GM13977 (cell line): ENCODE measurements at regions not wholly inside any gene's neighbourhood (a gene's known extent, or its start where the extent isn't known, plus 50 kb on each side); places are given as distances from the start of the nearest gene placed in this dataset.

Experiments used
- DNase-seq: peaks from one replicate; pipeline ENCODE4 v3.0.0; 2012; ENCODE audit warnings: low spot score
- CTCF ChIP-seq: IDR thresholded peaks from 2 replicates; pipeline ENCODE4 v1.5.1; 2012; ENCODE audit warnings: mild to moderate bottlenecking, control low read depth; ENCODE audit not compliant: insufficient read depth; ENCODE audit errors: extremely low read depth, missing control alignments
- in situ Hi-C: fragments of 300-500 bp; cut with MboI; formaldehyde crosslinking; loops from one replicate; pipeline ENCODE4 v1.12.0; 2022; ENCODE audit warnings: low sequenced_read_pairs, low pct_unique_long_range_greater_than_20kb, mixed read lengths, inconsistent platforms; ENCODE audit not compliant: unreplicated experiment

DNA sequence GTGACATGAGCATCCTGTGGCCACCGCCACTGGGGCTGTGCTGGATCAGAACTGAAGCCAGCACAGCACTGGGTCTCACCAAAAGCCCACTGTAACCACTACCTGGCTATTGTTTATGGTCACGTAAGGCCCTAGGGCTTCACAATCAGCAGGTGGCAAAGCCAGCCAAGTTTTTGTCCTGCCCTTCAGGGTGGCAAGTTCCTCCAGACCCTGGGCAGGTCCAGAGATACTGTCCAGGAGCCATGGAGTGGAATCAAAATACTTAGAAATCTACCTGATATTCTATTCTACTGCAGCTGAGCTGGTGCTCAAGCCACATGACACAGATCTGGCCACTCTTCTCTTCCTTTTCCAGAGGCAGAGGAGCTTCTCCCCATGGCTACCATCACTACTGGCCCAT is 121.2 kb upstream of the CXXC4 start:
- no peak for DNase-seq
- TF ChIP-seq CTCF = no peak
- in situ Hi-C loops = no loop called here

DNA sequence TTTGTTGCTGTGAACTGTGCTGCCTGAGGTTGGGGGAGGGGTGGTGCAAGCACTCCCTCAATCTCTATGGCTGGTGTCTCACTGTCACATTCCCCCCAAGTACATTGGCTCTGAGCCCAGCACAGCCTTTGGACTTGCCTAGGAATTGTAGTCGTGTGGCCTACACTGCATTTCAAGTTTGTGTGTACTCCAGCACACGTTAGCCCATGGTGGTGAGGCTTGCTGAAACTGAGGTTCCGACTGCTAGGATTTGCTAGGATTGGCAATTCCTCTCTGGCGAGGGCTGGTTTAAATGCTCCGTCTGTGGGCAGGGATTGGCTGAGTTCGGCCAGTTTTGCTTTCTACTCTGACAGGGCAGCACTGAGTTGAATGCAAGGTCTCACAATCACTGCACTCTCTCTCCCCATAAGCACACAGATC is 121.7 kb upstream of the CXXC4 start:
- in situ Hi-C loops = no loop called here
- no peak for DNase-seq
- TF ChIP-seq CTCF = no peak

DNA sequence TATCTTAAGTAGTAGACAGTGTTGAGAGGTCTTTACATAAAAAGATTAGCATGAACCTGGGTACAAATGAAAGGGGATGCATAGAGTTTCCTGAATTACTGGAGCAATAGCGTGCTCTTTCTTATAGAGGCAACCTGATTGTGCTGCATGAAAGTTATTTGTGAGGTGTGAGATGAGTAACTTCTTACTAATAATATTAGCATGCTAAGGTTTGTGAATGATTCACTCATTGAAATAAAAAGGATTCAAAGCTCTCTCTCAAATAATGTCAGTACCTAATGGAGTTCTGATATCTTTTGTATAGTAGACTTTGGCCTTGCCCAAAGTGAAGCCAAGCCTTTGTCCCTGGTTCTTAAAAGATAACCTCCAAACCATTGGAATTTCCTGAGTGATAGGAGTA is 131.0 kb upstream of the CXXC4 start:
- no peak for DNase-seq
- in situ Hi-C loops = no loop called here
- no peak for TF ChIP-seq CTCF

- no peak for TF ChIP-seq CTCF
- no peak for DNase-seq
- in situ Hi-C loops = no loop called here
Measured at GRCh38 chr4:104629601-104630000, 134.9 kb upstream of the CXXC4 start.

DNA sequence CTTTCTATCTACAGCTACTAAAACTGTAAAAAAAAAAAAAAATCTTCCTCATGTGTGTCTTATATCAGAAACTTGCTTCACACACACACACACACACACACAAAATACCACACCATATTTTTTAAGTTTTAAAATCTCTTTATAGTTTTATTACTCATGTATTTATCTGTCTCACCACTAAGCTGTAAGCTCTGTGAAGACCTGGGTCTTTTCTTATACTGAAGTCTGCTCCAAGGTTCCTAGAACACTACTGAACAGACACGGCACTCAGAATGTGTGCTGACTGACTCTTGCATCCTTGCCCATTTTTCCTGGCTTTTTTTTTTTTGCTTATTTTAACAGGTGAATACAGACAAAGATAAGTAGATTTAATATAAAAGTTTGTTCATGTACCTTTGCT is 135.6 kb upstream of the CXXC4 start:
- TF ChIP-seq CTCF = no peak
- in situ Hi-C loops = no loop called here
- no peak for DNase-seq

DNA sequence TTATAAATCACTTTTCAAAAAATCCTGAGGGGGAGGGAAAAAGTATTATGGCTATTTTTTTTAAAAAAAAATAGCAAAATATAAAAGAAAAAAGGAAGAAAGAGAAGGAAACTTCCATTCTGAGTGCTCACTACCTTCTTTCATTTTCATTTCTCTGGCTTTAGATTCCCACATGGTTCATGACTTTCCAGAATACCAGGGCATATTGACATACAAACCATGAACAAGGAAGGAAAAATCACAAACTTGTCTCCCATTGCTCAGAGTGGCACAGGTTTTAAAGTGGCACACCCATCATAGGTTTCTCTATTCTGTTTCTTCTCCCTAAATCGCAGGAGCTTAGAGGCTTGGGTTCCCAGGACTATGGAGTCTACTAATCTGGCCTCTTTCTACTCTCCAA is 136.3 kb upstream of the CXXC4 start:
- no peak for TF ChIP-seq CTCF
- no peak for DNase-seq
- in situ Hi-C loops = no loop called here

GRCh38 chr4:104641418-104641817 is 146.7 kb upstream of the CXXC4 start:
- no peak for TF ChIP-seq CTCF
- in situ Hi-C loops = no loop called here
- DNase-seq = no peak
